Heart left ventricle (tissue), 16 donors: ENCODE measurements at regions not wholly inside any gene's neighbourhood (a gene's known extent, or its start where the extent isn't known, plus 50 kb on each side); places are given as distances from the start of the nearest gene placed in this dataset.

Source experiments
- ATAC-seq, 4 donors: fragments of 200-7000 bp; cut with Tn5 transposase; one replicate each; pipeline ENCODE4 v1.9.1; 2020 to 2022; ENCODE audit warnings: moderate library complexity in 4 of 4, mild to moderate bottlenecking in 3 of 4, moderate number of reproducible peaks in 1 of 4
- DNase-seq, 5 donors: peaks; one replicate each; pipeline ENCODE4 v3.0.0-alpha.2; 2020
- H3K27ac ChIP-seq, 12 donors: fragments of 200-600 bp; sonication (generic) in 4 of 12; one replicate each; pipeline versions ENCODE4 v1.5.0 to v1.8.0; 2016 to 2022; ENCODE audit warnings: mild to moderate bottlenecking in 2 of 12
- H3K27me3 ChIP-seq, 9 donors: fragments of 200-600 bp; sonication (generic) in 2 of 9; one replicate each; pipeline versions ENCODE4 v1.5.1 to v1.8.0; 2016 to 2022; ENCODE audit warnings: mild to moderate bottlenecking in 3 of 9
- H3K36me3 ChIP-seq, 9 donors: fragments of 200-600 bp; sonication (generic) in 2 of 9; one replicate each; pipeline versions ENCODE4 v1.5.0 to v1.8.0; 2018 to 2022; ENCODE audit warnings: mild to moderate bottlenecking in 2 of 9
- H3K4me1 ChIP-seq, 12 donors: fragments of 200-600 bp; sonication (generic) in 4 of 12; one replicate each; pipeline versions ENCODE4 v1.5.0 to v1.8.0; 2016 to 2022; ENCODE audit warnings: mild to moderate bottlenecking in 3 of 12
- H3K4me3 ChIP-seq, 12 donors: fragments of 200-600 bp; sonication (generic) in 4 of 12; one replicate each; pipeline versions ENCODE4 v1.5.0 to v1.8.0; 2017 to 2022; ENCODE audit warnings: mild to moderate bottlenecking in 9 of 12, moderate library complexity in 4 of 12
- H3K9me3 ChIP-seq, 12 donors: fragments of 200-600 bp; sonication (generic) in 4 of 12; one replicate each; pipeline versions ENCODE4 v1.5.0 to v1.8.0; 2016 to 2022; ENCODE audit warnings: mild to moderate bottlenecking in 1 of 12
- POLR2A ChIP-seq, 2 donors: fragments of 450-650 bp; IDR thresholded peaks; one replicate each; pipeline ENCODE4 v1.6.1; 2017; ENCODE audit warnings: antibody characterized with exemption in 2 of 2, mild to moderate bottlenecking in 2 of 2, moderate library complexity in 2 of 2
- WGBS, 4 donors: extraction: QIAGEN DNeasy Blood & Tissue Kit in 2 of 4; methylation state at CpG; one replicate each; pipeline versions ENCODE4 v1.1.5 to v1.1.7; 2013 to 2018; 5-methylcytosine and 5-hydroxymethylcytosine counted together
- intact Hi-C, 10 donors: fragments of 100-400 bp; cut with DNase I; formaldehyde crosslinking; loops; one replicate each; pipeline versions ENCODE4 v1.11.1 to v1.14.2; 2022
- TF ChIP-seq, protein P1 (sequence below), 12 donors: fragments of 200-600 bp; sonication (generic) in 4 of 12; IDR thresholded peaks; one replicate each; pipeline versions ENCODE4 v1.5.0 to v1.8.0; 2018 to 2022; ENCODE audit warnings: antibody characterized with exemption in 12 of 12, mild to moderate bottlenecking in 5 of 12
- donor health status: ischemic (EF 13 %, LVEDD 7.1; RV severe dilation, severe dysfunction).
- donor health status: healthy with polysubstance abuse.
- donor health status: DM: no; HTN: yes; CAD: no.
- donor health status: DM: no; HTN: no; CAD: no.
- donor health status: ischemic (EF 25% LVEDD 6.9; RV normal size, moderate dysfunction).
- donor health status: ischemic (EF 25% LVEDD 5.7; RV mildly dilated, moderate dysfunction).
- donor health status: healthy.
- donor health status: DM: yes; HTN: yes; CAD: no.
- donor health status: ischemic (EF 35%, LVEDD 5.7; RV mildly dilated, moderate dysfunction).
- donor health status: nonischemic (EF 11% LVEDD 7.7; RV severe dilation, severe dysfunction).
- donor health status: DM: yes; HTN: yes; CAD: no.
- donor health status: PGD.
- donor health status: ischemic (EF 29% LVEDD 5.4; RV normal size, mild dysfunction).
- donor health status: nonischemic (EF 23%, LVEDD 6.1; RV moderate dilation, normal function).

DNA sequence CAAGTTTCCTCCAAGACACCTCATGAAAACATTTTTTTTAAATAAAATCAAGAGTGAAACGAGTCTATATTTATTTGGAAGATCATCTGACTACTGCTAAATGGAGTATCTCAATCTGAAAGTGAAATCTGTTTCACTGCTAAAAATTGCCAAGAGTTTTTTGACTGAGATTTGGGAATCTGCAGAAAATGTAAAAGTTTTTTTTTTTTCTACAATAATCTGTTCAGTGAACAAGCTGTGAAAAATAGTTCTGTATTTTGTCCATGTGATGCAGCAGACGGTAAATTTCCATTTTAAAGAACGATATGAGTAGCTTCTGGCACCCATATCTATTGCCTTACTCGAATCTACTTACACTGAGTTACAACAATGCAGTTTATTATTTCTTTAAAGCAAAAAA is 519.7 kb downstream of the PLCL1 start:
- DNase-seq: no peak
- Histone ChIP-seq H3K27me3 (peaks cover 0 to 48% (median 6%) of the 10 kb centered on the region in 9 donors), H3K4me3 (no peak overlapping the region), H3K36me3 (no peaks in the 10 kb centered on the region), H3K27ac (no peak overlapping the region), H3K4me1 (no peaks in the 10 kb centered on the region), H3K9me3 (no peaks in the 10 kb centered on the region)
- no peak for ATAC-seq
- WGBS, 4 donors: 72 to 82% (median 80%) methylated on average over 4 of the region's 4 CpGs
- TF ChIP-seq, protein P1, sequence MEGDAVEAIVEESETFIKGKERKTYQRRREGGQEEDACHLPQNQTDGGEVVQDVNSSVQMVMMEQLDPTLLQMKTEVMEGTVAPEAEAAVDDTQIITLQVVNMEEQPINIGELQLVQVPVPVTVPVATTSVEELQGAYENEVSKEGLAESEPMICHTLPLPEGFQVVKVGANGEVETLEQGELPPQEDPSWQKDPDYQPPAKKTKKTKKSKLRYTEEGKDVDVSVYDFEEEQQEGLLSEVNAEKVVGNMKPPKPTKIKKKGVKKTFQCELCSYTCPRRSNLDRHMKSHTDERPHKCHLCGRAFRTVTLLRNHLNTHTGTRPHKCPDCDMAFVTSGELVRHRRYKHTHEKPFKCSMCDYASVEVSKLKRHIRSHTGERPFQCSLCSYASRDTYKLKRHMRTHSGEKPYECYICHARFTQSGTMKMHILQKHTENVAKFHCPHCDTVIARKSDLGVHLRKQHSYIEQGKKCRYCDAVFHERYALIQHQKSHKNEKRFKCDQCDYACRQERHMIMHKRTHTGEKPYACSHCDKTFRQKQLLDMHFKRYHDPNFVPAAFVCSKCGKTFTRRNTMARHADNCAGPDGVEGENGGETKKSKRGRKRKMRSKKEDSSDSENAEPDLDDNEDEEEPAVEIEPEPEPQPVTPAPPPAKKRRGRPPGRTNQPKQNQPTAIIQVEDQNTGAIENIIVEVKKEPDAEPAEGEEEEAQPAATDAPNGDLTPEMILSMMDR (IDR thresholded peaks at IDR 0.05): no peak
- no peak for TF ChIP-seq POLR2A (IDR thresholded peaks at IDR 0.05)
- intact Hi-C loops: no loop called here

DNA sequence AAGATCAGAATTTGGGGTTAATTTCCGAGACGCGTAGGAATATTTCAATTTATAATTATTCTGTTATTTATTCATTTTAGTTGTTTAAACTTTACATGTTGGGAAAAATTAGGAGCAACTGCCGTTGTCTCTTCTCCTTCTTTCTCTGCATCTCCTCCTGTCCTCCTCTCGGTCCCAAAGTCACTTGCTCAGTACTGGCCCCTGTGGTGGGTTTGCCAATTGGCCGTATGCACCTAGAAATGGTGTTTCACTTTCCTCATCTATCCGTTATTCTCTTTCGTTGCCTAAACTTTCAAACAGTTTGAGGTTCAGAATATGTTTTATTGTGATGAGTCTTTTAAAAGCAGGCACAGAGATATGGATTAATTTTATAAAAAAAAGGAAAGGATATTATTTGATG is 517.9 kb downstream of the PLCL1 start:
- WGBS, 4 donors: 73 to 81% (median 78%) methylated on average over 8 of the region's 8 CpGs
- no peak overlapping the region for H3K27ac ChIP-seq
- H3K27me3 ChIP-seq: peaks cover 0 to 55% (median 6%) of the 10 kb centered on the region in 9 donors
- H3K36me3 ChIP-seq: no peaks in the 10 kb centered on the region
- no peak for ATAC-seq
- no peaks in the 10 kb centered on the region for H3K4me1 ChIP-seq
- H3K9me3 ChIP-seq: no peaks in the 10 kb centered on the region
- DNase-seq: no peak
- no peak for TF ChIP-seq POLR2A (IDR thresholded peaks at IDR 0.05)
- TF ChIP-seq, protein P1 (IDR thresholded peaks at IDR 0.05): peak in 1 of 12 donors; percentile 17
- intact Hi-C loops: no loop called here
- no peak overlapping the region for H3K4me3 ChIP-seq

DNA sequence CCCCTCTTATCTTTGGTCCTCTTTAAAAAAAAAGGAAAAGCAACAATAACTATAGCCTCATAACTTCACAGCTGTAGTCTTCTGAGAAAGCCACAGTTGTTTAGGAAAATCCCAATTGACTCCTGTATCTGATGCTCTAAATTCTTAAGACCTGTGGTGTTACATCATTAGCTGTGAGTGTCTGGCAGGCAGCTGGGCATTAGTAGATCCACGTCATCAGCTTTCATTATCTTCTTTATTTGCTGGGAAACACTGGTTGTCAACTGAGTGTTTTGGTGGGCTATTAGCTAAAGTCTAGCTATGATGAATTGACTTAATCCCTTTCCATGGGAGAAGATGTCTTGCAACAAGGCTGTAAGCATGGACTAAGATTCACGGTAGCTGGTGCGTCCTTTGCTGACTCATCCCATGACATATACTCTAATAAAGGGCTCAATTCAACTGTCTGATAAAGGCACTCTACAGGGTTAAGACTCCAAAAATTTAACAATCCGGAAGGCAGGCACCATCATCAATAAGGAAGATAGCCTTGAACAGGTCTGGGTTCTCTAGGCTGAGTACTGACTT is 517.2 kb downstream of the PLCL1 start:
- WGBS, 4 donors: 54 to 73% (median 67%) methylated on average over 4 of the region's 4 CpGs
- TF ChIP-seq POLR2A (IDR thresholded peaks at IDR 0.05): no peak
- TF ChIP-seq, protein P1 (IDR thresholded peaks at IDR 0.05): no peak
- Histone ChIP-seq H3K9me3 (no peaks in the 10 kb centered on the region), H3K27me3 (peaks cover 0 to 56% (median 6%) of the 10 kb centered on the region in 9 donors), H3K36me3 (no peaks in the 10 kb centered on the region), H3K27ac (no peak overlapping the region), H3K4me3 (no peak overlapping the region), H3K4me1 (no peaks in the 10 kb centered on the region)
- no peak for DNase-seq
- no peak for ATAC-seq
- intact Hi-C loops: no loop called here

DNA sequence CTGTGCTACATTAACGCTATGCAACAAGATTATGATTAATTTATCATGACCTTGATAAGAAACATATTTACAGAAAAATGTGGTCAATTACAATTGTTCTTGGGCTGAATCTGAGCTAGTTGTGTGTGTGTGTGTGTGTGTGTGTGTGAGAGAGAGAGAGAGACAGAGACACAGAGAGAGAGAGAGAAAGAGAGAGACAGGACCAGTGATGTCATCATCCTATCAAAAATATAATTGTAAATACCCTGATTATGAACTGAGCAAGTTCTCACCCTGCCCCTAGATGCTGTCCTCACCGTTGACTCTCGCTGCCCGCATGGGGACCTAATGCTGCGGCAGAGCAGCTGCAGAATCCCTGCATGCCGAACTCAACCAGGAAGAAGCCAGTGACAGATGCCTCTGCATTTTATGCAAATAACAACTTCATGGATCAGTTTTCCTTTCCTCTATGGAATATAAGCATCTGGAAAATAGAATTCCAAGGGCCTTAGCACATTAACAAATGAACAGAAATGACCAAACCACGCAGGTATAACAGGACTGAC is 512.5 kb downstream of the PLCL1 start:
- WGBS, 4 donors: 68 to 80% (median 70%) methylated on average over 7 of the region's 7 CpGs
- no peak overlapping the region for H3K27ac ChIP-seq
- ATAC-seq (no peak), DNase-seq (no peak)
- H3K27me3 ChIP-seq: peaks cover 0 to 67% (median 6%) of the 10 kb centered on the region in 9 donors
- no peak overlapping the region for H3K4me3 ChIP-seq
- TF ChIP-seq, protein P1 (IDR thresholded peaks at IDR 0.05): no peak
- TF ChIP-seq POLR2A (IDR thresholded peaks at IDR 0.05): no peak
- no peaks in the 10 kb centered on the region for H3K9me3 ChIP-seq
- no peaks in the 10 kb centered on the region for H3K36me3 ChIP-seq
- H3K4me1 ChIP-seq: no peaks in the 10 kb centered on the region
- intact Hi-C loops: loop anchor here in 5 of 10 donors (5.0 to 10.0 kb wide), 5 partner anchors 1168 to 1428 kb away; no protein-coding TSS in a partner anchor
